Peyer's patch (tissue), 4 donors: ENCODE measurements at regions not wholly inside any gene's neighbourhood (a gene's known extent, or its start where the extent isn't known, plus 50 kb on each side); places are given as distances from the start of the nearest gene placed in this dataset.

Experiments
- DNase-seq, 3 donors: peaks; one replicate each; pipeline ENCODE4 v3.0.0-alpha.2; 2017 to 2019
- H3K27ac ChIP-seq, 4 donors: fragments of 200-600 bp; sonication (generic); one replicate each; pipeline ENCODE4 v1.5.1; 2016 to 2019
- H3K27me3 ChIP-seq, 2 donors: fragments of 200-600 bp; sonication (generic); one replicate each; pipeline ENCODE4 v1.5.1; 2019
- H3K36me3 ChIP-seq, 3 donors: fragments of 200-600 bp; sonication (generic); one replicate each; pipeline ENCODE4 v1.5.1; 2016 to 2019
- H3K4me1 ChIP-seq, 4 donors: fragments of 200-600 bp; sonication (generic); one replicate each; pipeline ENCODE4 v1.5.1; 2016 to 2019
- H3K4me3 ChIP-seq, 4 donors: fragments of 200-600 bp; sonication (generic); 1 replicate in 3 of 4; 2 replicates in 1 of 4; pipeline ENCODE4 v1.5.1; 2016 to 2019; ENCODE audit warnings: mild to moderate bottlenecking in 1 of 4
- H3K9me3 ChIP-seq, 4 donors: fragments of 200-600 bp; sonication (generic); one replicate each; pipeline ENCODE4 v1.5.1; 2016 to 2019; ENCODE audit warnings: mild to moderate bottlenecking in 1 of 4
- POLR2A ChIP-seq, 2 donors: fragments of 450-650 bp; IDR thresholded peaks; one replicate each; pipeline ENCODE4 v1.5.1; 2017; ENCODE audit warnings: antibody characterized with exemption in 2 of 2, mild to moderate bottlenecking in 2 of 2, moderate library complexity in 2 of 2
- TF ChIP-seq, protein P1 (sequence below), 6 experiments: fragments of 450-650 bp in 4 of 6; fragments of 200-600 bp in 2 of 6; sonication (generic) in 1 of 6; IDR thresholded peaks; one replicate each; pipeline ENCODE4 v1.5.1; 2017 to 2019; ENCODE audit warnings: antibody characterized with exemption in 6 of 6, mild to moderate bottlenecking in 3 of 6, moderate library complexity in 1 of 6

DNA sequence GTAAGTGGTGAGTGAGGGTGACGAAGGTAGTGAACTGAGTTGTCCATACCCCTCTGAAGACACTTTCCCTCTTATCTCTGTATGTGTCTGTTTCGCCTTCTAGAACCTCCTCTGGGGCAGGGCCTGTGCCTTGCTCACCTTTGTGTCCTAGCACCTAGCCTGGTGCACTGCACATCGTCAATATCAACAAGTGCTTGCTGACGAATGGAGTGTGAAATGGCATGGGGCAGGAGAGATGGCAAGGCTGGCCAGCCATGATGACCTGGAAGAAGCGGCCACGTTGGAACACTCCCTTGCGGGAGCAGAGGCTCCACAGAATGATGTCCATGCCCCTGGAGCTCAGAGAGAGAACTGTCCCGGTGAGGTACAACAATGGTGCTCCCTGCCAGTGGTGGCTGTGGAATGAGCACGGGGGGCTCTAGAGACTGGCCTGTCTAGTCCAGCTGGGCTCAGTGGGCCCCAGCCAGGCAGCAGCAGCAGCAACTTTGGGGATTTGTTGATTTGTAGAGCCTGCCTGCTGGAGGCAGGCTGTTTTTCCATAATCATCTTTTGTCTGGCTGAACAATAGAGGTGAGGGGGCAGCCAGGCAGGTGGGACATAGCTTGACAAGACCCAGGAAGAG is 112.2 kb upstream of the PJA1 start:
- H3K36me3 ChIP-seq, result no peaks in the 10 kb centered on the region
- TF ChIP-seq POLR2A (IDR thresholded peaks at IDR 0.05), result no peak
- TF ChIP-seq, protein P1, sequence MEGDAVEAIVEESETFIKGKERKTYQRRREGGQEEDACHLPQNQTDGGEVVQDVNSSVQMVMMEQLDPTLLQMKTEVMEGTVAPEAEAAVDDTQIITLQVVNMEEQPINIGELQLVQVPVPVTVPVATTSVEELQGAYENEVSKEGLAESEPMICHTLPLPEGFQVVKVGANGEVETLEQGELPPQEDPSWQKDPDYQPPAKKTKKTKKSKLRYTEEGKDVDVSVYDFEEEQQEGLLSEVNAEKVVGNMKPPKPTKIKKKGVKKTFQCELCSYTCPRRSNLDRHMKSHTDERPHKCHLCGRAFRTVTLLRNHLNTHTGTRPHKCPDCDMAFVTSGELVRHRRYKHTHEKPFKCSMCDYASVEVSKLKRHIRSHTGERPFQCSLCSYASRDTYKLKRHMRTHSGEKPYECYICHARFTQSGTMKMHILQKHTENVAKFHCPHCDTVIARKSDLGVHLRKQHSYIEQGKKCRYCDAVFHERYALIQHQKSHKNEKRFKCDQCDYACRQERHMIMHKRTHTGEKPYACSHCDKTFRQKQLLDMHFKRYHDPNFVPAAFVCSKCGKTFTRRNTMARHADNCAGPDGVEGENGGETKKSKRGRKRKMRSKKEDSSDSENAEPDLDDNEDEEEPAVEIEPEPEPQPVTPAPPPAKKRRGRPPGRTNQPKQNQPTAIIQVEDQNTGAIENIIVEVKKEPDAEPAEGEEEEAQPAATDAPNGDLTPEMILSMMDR (IDR thresholded peaks at IDR 0.05), result no peak
- H3K9me3 ChIP-seq, result no peaks in the 10 kb centered on the region
- no peaks in the 10 kb centered on the region for H3K27me3 ChIP-seq
- no peaks in the 10 kb centered on the region for H3K4me1 ChIP-seq
- no peak overlapping the region for H3K27ac ChIP-seq
- no peak overlapping the region for H3K4me3 ChIP-seq
- DNase-seq, result no peak

DNA sequence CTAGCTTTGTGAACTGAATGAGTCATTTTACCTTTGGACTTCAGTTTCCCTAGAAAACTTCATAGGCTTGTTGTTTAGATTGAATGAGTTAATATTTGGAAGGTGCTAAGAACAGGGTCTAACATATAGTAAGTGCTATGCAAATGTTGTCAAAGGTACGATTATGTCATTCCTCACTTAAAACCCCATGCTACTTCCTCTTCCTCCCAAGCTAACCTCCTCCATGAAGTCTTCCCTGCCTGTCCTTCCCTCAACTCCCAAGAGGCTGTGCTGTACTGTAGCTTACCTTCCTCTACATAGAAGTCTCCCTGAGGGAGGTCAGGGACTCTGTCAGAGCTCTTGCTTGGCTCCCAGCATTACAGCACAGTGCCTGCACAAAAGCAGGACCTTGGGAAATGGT is 103.4 kb upstream of the PJA1 start:
- H3K4me3 ChIP-seq, result no peak overlapping the region
- no peaks in the 10 kb centered on the region for H3K27me3 ChIP-seq
- DNase-seq, result no peak
- H3K27ac ChIP-seq, result no peak overlapping the region
- H3K4me1 ChIP-seq, result no peaks in the 10 kb centered on the region
- TF ChIP-seq POLR2A (IDR thresholded peaks at IDR 0.05), result no peak
- TF ChIP-seq, protein P1 (IDR thresholded peaks at IDR 0.05), result no peak
- no peaks in the 10 kb centered on the region for H3K9me3 ChIP-seq
- H3K36me3 ChIP-seq, result no peaks in the 10 kb centered on the region

DNA sequence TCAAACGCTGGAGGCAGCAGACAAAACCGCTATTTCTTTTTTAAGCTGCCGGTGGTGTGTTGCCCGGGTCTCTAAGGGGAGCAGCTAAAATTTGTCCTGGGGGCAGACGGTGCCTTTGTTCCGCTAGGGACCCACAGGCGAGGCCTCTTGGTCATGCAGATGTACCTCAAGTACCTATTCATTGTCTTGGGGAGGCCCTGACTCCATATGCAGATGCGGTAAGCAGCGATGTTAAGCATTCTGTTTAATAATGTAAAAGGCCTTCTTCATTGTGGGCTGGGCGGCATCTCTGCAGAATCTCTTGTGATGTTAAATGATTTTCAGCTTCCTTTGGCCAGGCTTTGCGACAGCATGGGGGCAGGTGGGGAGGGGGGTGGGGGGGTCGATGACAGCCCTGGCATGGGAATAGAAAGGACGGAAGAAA is 98.9 kb upstream of the PJA1 start:
- Histone ChIP-seq H3K27ac (no peak overlapping the region), H3K4me1 (no peaks in the 10 kb centered on the region), H3K27me3 (no peaks in the 10 kb centered on the region), H3K4me3 (no peak overlapping the region), H3K36me3 (no peaks in the 10 kb centered on the region), H3K9me3 (no peaks in the 10 kb centered on the region)
- DNase-seq, result no peak
- TF ChIP-seq POLR2A (IDR thresholded peaks at IDR 0.05), result no peak

DNA sequence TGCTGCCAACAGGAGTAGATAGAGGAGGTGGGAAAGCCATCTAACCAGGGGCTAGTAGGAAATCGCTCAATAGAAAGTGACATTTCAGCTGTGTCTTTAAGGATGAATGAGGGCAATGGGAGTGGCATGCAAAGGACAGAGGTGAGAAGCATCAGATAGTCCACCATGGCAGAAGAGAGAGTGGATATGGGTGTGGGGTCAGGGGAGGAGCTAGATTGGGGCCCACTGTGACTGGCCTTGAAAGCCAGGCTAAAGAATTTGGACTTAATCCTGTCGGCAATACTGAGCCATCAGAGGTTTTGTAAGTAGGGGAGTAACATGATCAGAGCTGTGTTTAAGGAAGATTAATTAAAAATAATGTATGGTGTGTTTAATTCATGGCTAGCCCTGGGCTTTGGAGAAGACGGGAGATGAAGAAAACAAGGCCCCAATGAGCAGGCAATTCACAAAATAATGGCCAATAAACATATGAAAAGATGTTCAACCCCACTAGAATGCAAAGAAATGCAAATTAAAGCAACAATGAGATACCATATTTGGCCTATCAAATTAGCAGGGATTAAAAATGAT is 98.1 kb upstream of the PJA1 start:
- Histone ChIP-seq H3K9me3 (no peaks in the 10 kb centered on the region), H3K36me3 (no peaks in the 10 kb centered on the region), H3K27ac (no peak overlapping the region), H3K4me1 (no peaks in the 10 kb centered on the region), H3K27me3 (no peaks in the 10 kb centered on the region), H3K4me3 (no peak overlapping the region)
- TF ChIP-seq POLR2A (IDR thresholded peaks at IDR 0.05), result no peak
- TF ChIP-seq, protein P1 (IDR thresholded peaks at IDR 0.05), result no peak
- no peak for DNase-seq

DNA sequence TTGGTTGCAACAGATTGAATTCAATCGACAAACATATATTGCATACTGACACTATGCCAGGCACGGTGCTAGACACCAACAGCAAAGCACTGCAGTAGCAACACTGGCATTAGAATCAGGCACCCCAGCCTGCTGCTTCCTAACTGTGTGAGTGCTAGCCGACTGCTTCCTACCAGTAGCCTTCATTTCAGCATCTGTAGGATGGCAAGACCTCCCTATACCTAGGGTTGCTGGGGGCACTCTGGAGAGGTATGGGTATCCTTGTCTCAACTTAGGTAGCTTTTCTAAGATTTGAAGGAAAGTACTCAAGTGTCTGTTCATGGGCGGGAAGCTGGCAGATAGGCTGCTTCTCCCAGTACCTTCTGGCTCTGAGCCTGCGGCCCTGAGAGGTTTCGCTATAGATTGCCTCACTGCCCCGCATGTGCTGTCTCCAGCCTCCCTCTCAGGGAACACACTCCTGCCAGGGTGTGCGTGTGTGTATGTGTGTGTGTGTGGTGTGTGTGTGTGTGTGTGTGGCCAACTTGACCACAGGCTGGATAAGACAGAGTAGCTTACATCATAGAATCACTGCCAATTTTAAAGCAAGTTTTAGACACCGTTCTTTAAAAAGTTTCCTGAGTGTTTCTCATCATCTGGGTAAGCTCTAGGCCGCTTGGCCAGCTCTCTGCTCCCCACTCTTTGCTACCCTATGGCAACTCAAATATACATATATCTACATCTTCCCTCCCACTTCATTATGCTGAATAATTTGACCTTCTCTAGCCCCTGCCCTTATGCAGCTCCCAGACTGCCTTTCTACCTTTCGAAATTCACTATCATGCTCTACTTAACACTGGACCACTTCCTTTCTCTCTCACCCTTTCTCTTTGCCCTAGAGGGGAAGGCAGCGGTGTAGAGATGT is 97.0 kb upstream of the PJA1 start:
- Histone ChIP-seq H3K4me3 (no peak overlapping the region), H3K27ac (no peak overlapping the region), H3K27me3 (no peaks in the 10 kb centered on the region), H3K4me1 (no peaks in the 10 kb centered on the region), H3K9me3 (no peaks in the 10 kb centered on the region), H3K36me3 (no peaks in the 10 kb centered on the region)
- no peak for DNase-seq
- TF ChIP-seq, protein P1 (IDR thresholded peaks at IDR 0.05), result no peak
- no peak for TF ChIP-seq POLR2A (IDR thresholded peaks at IDR 0.05)

DNA sequence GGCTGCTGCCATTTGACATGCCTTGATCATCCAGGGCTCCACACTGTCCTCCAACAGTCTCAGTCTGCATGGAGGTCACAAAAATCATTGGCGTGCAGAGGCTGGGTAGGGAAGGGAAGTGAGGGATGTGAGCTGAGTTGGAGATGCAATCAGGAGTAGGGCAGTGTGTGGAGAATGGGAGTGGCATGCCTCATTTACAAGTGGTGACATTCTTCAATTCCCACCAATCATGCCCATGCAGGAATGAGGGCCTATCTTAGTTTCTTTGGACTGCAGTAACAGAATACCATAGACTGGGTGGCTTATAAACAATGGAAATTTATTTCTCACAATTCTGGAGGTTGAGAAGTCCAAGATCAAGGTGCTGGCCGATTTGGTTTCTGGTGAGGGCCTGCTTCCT is 94.9 kb upstream of the PJA1 start:
- DNase-seq, result no peak
- Histone ChIP-seq H3K27me3 (no peaks in the 10 kb centered on the region), H3K9me3 (no peaks in the 10 kb centered on the region), H3K27ac (no peak overlapping the region), H3K4me1 (no peaks in the 10 kb centered on the region), H3K36me3 (no peaks in the 10 kb centered on the region), H3K4me3 (no peak overlapping the region)
- TF ChIP-seq POLR2A (IDR thresholded peaks at IDR 0.05), result no peak
- TF ChIP-seq, protein P1 (IDR thresholded peaks at IDR 0.05), result no peak
